ENCODE measurements at regions not wholly inside any gene's neighbourhood (a gene's known extent, or its start where the extent isn't known, plus 50 kb on each side); places are given as distances from the start of the nearest gene placed in this dataset.

- CTCF ChIA-PET = interaction anchor here (1.2 to 2.9 kb wide), 2 partner anchors 132 to 168 kb away, joined by 3 to 12 read pairs; no protein-coding TSS in a partner anchor
Observed at GRCh38 chr7:61576-62360, 130.6 kb upstream of the FAM20C start.

DNA sequence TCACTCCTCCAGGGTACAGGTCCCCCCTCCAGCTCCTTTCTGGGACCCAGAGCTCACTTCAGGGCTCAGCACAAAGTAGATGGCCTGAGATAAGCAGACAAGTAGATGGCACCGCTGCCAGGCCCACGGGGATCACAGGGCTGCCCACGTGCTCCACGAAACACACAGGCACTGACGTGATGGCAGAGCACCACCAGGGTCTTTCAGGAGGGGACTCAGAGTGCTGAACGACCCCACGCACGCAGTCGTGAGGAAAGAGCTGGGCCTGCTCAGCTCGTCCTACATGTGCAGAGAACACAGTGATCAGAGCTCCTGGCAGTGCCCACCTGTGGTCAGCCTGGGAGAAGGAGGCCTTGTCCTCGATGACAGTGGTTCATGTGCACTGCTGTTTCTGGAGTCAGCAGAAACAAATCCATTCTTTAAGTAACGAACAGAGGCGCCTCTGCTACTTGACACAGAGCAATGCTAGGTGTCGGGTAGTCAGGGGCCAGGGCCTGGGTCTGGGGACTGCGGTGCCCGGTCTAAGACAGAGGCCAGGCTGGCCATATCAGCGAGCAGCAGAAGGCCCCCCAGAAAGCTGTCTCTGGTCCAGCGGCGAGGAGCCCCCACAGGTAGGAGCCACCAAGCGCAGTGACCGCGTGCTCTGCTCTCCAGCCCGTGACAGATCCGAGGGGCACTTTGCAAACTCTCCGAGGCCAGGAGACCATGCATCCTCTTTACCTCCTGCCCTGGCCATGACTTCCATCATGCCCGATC is 129.8 kb upstream of the FAM20C start:
- ChIA-PET POLR2A (no interaction called here), CTCF (interaction anchor here (0.5 to 4.0 kb wide), 10 partner anchors 8 to 205 kb away, joined by 3 to 18 read pairs (median 4); no protein-coding TSS in a partner anchor)
- H3K36me3 ChIP-seq (ENCODE audit: control insufficient read depth, insufficient read depth, low read length) = no peaks in the 10 kb centered on the region
- no peaks in the 10 kb centered on the region for H3K27me3 ChIP-seq (ENCODE audit: control insufficient read depth, insufficient read depth, low read length)
- H3K4me3 ChIP-seq (ENCODE audit: low read depth, low read length) = no peak overlapping the region
- no peak for TF ChIP-seq CTCF (IDR thresholded peaks at IDR 0.05; ENCODE audit: insufficient read depth, low read depth, low read length)
- DNase-seq (ENCODE audit: low read depth) = no peak

More at GRCh38 chr7:61576-62360, 130.6 kb upstream of the FAM20C start:
- no peak for TF ChIP-seq CTCF (IDR thresholded peaks at IDR 0.05; ENCODE audit: insufficient read depth, low read depth, low read length)
- H3K36me3 ChIP-seq (ENCODE audit: control insufficient read depth, insufficient read depth, low read length) = no peaks in the 10 kb centered on the region
- POLR2A ChIA-PET = no interaction called here
- H3K27me3 ChIP-seq (ENCODE audit: control insufficient read depth, insufficient read depth, low read length) = no peaks in the 10 kb centered on the region
- H3K4me3 ChIP-seq (ENCODE audit: low read depth, low read length) = no peak overlapping the region
- no peak for DNase-seq (ENCODE audit: low read depth)

- DNase-seq (ENCODE audit: low read depth) = no peak
- H3K36me3 ChIP-seq (ENCODE audit: control insufficient read depth, insufficient read depth, low read length) = no peaks in the 10 kb centered on the region
- TF ChIP-seq CTCF (IDR thresholded peaks at IDR 0.05; ENCODE audit: insufficient read depth, low read depth, low read length) = no peak
- ChIA-PET POLR2A (no interaction called here), CTCF (interaction anchor here (0.9 to 4.0 kb wide), 11 partner anchors 8 to 205 kb away, joined by 3 to 18 read pairs (median 4); partner anchors contain the start of gene FAM20C)
- no peaks in the 10 kb centered on the region for H3K27me3 ChIP-seq (ENCODE audit: control insufficient read depth, insufficient read depth, low read length)
- no peak overlapping the region for H3K4me3 ChIP-seq (ENCODE audit: low read depth, low read length)
Observed at GRCh38 chr7:63117-63480, 129.3 kb upstream of the FAM20C start.

DNA sequence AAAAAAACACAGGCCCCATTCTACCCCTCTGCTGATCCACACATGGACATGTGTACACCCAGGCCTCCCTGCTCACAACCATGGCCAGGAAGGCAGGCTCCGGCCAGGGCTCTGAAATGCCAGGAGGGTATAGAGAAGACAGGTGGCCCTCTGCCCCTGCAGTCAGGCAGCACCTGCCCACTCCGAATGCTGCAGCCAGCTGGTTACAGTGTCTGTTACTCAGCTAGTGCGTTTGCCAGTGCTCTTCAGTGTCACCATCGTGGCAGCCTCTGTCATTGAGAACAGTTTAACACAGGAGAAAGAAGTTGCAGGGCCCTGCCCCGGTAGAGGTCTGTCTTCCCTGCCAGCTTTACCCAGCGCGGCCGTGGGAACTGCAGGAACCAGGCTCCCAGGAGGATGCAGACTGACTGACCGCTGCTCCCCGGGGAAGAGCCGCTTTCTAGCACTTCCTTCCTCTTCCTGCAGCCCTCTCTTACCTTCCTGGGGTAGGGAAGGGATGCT is 128.8 kb upstream of the FAM20C start:
- Histone ChIP-seq H3K36me3 (ENCODE audit: control insufficient read depth, insufficient read depth, low read length) (no peaks in the 10 kb centered on the region), H3K27me3 (ENCODE audit: control insufficient read depth, insufficient read depth, low read length) (no peaks in the 10 kb centered on the region), H3K4me3 (ENCODE audit: low read depth, low read length) (no peak overlapping the region)
- POLR2A ChIA-PET = no interaction called here
- CTCF ChIA-PET = interaction anchor here (0.9 to 4.0 kb wide), 18 partner anchors 9 to 204 kb away, joined by 3 to 18 read pairs (median 4); partner anchors contain the start of gene FAM20C
- TF ChIP-seq CTCF (IDR thresholded peaks at IDR 0.05; ENCODE audit: insufficient read depth, low read depth, low read length) = no peak
- DNase-seq (ENCODE audit: low read depth) = no peak
